IPS-18a (cell line): ENCODE measurements at regions not wholly inside any gene's neighbourhood (a gene's known extent, or its start where the extent isn't known, plus 50 kb on each side); places are given as distances from the start of the nearest gene placed in this dataset.

Experiments used
- H3K27ac ChIP-seq: one replicate; pipeline ENCODE4 v1.5.1; 2013; ENCODE audit warnings: low read length
- H3K27me3 ChIP-seq: one replicate; pipeline ENCODE4 v1.6.1; 2013; ENCODE audit warnings: mild to moderate bottlenecking, low read length; ENCODE audit not compliant: control insufficient read depth, insufficient read depth
- H3K36me3 ChIP-seq: one replicate; pipeline ENCODE4 v1.6.1; 2013; ENCODE audit warnings: low read depth, low read length; ENCODE audit not compliant: control insufficient read depth
- H3K4me1 ChIP-seq: one replicate; pipeline ENCODE4 v1.6.1; 2013; ENCODE audit warnings: low read depth, low read length; ENCODE audit not compliant: control insufficient read depth
- H3K4me3 ChIP-seq: one replicate; pipeline ENCODE4 v1.5.1; 2013; ENCODE audit warnings: low read length
- H3K9ac ChIP-seq: one replicate; pipeline ENCODE4 v1.6.1; 2013; ENCODE audit warnings: mild to moderate bottlenecking, low read length, moderate library complexity
- H3K9me3 ChIP-seq: one replicate; pipeline ENCODE4 v1.6.1; 2013; ENCODE audit warnings: low read depth, low read length; ENCODE audit not compliant: control insufficient read depth

- no peaks in the 10 kb centered on the region for H3K36me3 ChIP-seq
- no peaks in the 10 kb centered on the region for H3K9me3 ChIP-seq
- H3K27me3 ChIP-seq, result peaks cover 24% of the 10 kb centered on the region
- no peak overlapping the region for H3K9ac ChIP-seq
- H3K27ac ChIP-seq, result no peak overlapping the region
- no peak overlapping the region for H3K4me3 ChIP-seq
- peaks cover 10% of the 10 kb centered on the region for H3K4me1 ChIP-seq
These were observed 131.8 kb upstream of the KRAS start for GRCh38 chr12:25382311-25383106.

DNA sequence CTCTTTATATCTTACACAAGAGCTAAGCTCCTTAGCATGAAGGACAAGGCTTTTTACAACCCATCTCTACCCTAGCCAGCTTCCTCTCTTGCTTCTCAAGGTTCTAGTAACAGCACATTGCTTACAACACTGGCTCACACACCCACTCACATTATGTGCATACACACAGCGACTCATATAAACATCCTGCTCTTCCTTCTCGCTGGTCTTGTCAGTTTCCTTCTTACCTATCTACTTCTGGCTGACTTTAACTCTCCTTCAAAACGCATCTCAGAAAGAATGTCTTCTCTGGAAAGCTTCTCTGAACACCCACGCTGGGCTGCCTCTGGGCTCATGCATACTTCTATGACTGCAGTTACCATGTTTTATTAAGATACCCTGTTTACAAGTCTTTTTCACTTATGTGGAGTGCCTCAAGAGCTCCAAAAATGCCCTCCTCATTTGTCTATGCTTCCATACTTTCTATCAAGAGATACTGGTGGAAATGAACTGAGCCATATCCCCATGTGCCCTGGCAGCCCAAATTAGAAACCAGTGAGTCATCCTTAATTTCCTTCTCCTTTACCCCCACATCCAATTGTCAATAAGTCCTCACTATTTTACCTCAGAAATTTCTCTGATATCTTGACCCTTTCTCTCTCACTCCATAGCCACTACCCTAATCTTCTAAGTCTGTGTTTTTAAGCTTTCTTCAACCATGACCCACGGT, 126.9 kb upstream of the KRAS start:
- no peak overlapping the region for H3K27ac ChIP-seq
- H3K9me3 ChIP-seq, result no peaks in the 10 kb centered on the region
- H3K27me3 ChIP-seq, result no peaks in the 10 kb centered on the region
- no peaks in the 10 kb centered on the region for H3K36me3 ChIP-seq
- no peaks in the 10 kb centered on the region for H3K4me1 ChIP-seq
- no peak overlapping the region for H3K9ac ChIP-seq
- H3K4me3 ChIP-seq, result no peak overlapping the region

- Histone ChIP-seq H3K36me3 (no peaks in the 10 kb centered on the region), H3K4me1 (no peaks in the 10 kb centered on the region), H3K27ac (no peak overlapping the region), H3K27me3 (no peaks in the 10 kb centered on the region), H3K9ac (no peak overlapping the region), H3K4me3 (no peak overlapping the region), H3K9me3 (no peaks in the 10 kb centered on the region)
These were observed 126.3 kb upstream of the KRAS start for GRCh38 chr12:25376985-25377384.

DNA sequence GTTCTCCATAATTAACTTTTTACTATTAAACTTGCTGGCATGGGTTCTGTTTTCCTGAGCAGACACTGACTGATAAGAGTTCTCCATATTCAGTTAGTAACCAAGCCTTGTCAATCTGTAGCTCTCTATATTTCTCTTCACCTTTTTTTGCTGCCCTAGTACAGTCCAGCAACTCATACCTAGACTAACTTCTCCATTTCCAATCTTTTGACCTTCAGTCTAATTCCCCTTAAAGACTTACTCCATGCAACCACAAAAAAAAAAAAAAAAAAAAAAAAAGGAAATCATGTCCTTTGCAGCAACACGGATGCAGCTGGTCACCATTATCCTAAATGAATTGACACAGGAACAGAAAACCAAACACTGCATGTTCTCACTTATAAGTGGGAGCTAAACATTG, 125.7 kb upstream of the KRAS start:
- Histone ChIP-seq H3K27ac (no peak overlapping the region), H3K9ac (no peak overlapping the region), H3K27me3 (no peaks in the 10 kb centered on the region)

GRCh38 chr12:25372969-25373817, 122.5 kb upstream of the KRAS start:
- Histone ChIP-seq H3K27me3 (no peaks in the 10 kb centered on the region), H3K9me3 (no peaks in the 10 kb centered on the region), H3K36me3 (no peaks in the 10 kb centered on the region), H3K4me3 (no peak overlapping the region), H3K9ac (no peak overlapping the region), H3K4me1 (no peaks in the 10 kb centered on the region), H3K27ac (no peak overlapping the region)

More for the DNA sequence above, 125.7 kb upstream of the KRAS start:
- no peaks in the 10 kb centered on the region for H3K9me3 ChIP-seq
- H3K36me3 ChIP-seq, result no peaks in the 10 kb centered on the region
- H3K4me3 ChIP-seq, result no peak overlapping the region
- H3K4me1 ChIP-seq, result no peaks in the 10 kb centered on the region

DNA sequence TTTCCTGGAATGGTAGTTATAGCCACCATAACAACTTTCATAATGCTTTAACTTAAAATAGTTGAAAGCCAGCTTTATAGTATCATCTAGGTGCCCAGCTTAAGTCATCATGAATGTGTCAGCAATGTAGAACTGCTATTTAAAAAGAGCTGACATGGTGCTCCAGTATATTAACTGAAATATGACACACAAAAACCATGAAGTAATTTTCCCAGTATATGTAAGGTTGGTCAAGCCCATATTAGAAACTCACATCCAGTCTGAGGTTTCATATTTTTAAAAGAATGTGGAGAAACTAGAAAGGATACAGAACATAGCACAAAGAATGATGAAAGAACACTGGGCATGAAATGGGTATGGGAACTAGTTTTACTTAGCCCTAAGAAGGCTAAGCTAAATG, 121.3 kb upstream of the KRAS start:
- no peak overlapping the region for H3K4me3 ChIP-seq
- no peak overlapping the region for H3K27ac ChIP-seq
- no peaks in the 10 kb centered on the region for H3K27me3 ChIP-seq
- no peaks in the 10 kb centered on the region for H3K4me1 ChIP-seq
- no peak overlapping the region for H3K9ac ChIP-seq
- no peaks in the 10 kb centered on the region for H3K36me3 ChIP-seq
- H3K9me3 ChIP-seq, result no peaks in the 10 kb centered on the region

- no peaks in the 10 kb centered on the region for H3K27me3 ChIP-seq
- H3K4me1 ChIP-seq, result peaks cover 13% of the 10 kb centered on the region
- no peak overlapping the region for H3K27ac ChIP-seq
- no peak overlapping the region for H3K9ac ChIP-seq
- no peak overlapping the region for H3K4me3 ChIP-seq
- H3K9me3 ChIP-seq, result no peaks in the 10 kb centered on the region
- no peaks in the 10 kb centered on the region for H3K36me3 ChIP-seq
These were observed 117.8 kb upstream of the KRAS start for GRCh38 chr12:25368557-25368956.

GRCh38 chr12:25366122-25366521, 115.4 kb upstream of the KRAS start:
- Histone ChIP-seq H3K4me1 (peaks cover 13% of the 10 kb centered on the region), H3K36me3 (no peaks in the 10 kb centered on the region), H3K9ac (no peak overlapping the region), H3K9me3 (no peaks in the 10 kb centered on the region), H3K27me3 (no peaks in the 10 kb centered on the region), H3K4me3 (no peak overlapping the region), H3K27ac (no peak overlapping the region)

DNA sequence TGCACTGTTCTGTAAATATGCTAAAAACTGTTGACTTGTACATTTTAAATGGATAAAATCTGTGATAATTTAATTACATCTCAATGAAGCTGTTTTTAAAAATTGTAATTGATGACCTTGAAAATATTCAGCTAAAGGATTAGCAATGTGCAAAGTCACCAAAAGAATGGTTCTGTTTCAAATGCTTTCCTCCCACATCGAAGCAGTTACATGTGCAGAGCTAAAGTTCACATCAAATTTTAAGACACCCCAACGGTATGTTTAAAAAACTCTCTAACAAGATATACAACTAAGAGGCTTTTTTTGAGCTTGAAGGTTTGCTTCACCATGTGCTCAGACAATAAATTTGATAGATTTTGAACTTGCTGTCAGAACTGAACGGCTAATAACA, 114.6 kb upstream of the KRAS start:
- Histone ChIP-seq H3K27ac (no peak overlapping the region), H3K36me3 (no peaks in the 10 kb centered on the region), H3K4me3 (no peak overlapping the region), H3K27me3 (no peaks in the 10 kb centered on the region), H3K4me1 (peaks cover 13% of the 10 kb centered on the region), H3K9ac (no peak overlapping the region), H3K9me3 (no peaks in the 10 kb centered on the region)

DNA sequence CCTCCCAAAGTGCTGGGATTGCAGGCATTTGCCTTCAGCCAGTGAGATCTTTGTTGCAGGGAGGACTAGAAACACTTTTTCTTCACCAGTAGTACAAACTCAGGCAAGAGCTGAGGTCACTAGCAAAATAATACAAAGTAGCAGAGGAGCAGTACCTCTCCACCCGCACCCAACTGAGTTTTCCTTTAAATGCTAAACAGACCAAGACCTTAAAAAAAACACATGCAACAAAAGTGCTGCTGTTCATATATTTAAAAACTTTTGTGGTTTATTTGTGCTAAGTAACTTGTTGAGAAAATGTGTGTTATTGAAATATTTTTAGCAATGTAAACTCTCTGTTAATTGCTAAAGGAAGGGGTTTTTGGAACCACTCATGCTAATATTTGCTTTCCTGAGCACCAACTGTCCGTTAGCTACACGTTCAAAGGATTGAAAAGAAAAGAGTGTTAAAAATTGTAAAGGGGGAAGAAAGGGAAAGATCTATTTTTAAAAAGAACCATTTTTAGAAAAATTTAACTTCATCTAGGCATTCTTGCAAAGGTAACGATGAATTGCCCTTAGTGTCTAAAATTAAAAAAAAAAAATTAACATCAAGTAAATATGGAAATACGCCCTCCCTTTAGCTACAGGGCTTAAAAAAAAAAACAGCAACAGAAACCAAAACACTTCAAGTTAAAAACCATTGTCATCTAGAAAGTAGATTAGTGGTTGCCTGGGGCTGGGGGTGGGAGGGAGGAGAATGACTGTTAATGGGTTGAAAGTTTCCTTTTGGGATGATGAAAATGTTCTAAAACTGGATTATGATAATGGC, 114.0 kb upstream of the KRAS start:
- Histone ChIP-seq H3K27ac (no peak overlapping the region), H3K27me3 (no peaks in the 10 kb centered on the region), H3K9me3 (no peaks in the 10 kb centered on the region), H3K4me1 (peaks cover 13% of the 10 kb centered on the region), H3K9ac (no peak overlapping the region), H3K36me3 (no peaks in the 10 kb centered on the region), H3K4me3 (no peak overlapping the region)

- H3K4me3 ChIP-seq, result no peak overlapping the region
- no peaks in the 10 kb centered on the region for H3K9me3 ChIP-seq
- H3K4me1 ChIP-seq, result peaks cover 13% of the 10 kb centered on the region
- no peak overlapping the region for H3K27ac ChIP-seq
- no peaks in the 10 kb centered on the region for H3K36me3 ChIP-seq
- H3K27me3 ChIP-seq, result no peaks in the 10 kb centered on the region
- no peak overlapping the region for H3K9ac ChIP-seq
These were observed 111.9 kb upstream of the KRAS start for GRCh38 chr12:25362646-25363045.
